ENCODE measurements at regions not wholly inside any gene's neighbourhood (a gene's known extent, or its start where the extent isn't known, plus 50 kb on each side); places are given as distances from the start of the nearest gene placed in this dataset.
"Not testable (repeated sequence)": the region's sequence is repeated elsewhere in the genome, so short reads cannot be mapped to it uniquely, and the experiment has no call there.

DNA sequence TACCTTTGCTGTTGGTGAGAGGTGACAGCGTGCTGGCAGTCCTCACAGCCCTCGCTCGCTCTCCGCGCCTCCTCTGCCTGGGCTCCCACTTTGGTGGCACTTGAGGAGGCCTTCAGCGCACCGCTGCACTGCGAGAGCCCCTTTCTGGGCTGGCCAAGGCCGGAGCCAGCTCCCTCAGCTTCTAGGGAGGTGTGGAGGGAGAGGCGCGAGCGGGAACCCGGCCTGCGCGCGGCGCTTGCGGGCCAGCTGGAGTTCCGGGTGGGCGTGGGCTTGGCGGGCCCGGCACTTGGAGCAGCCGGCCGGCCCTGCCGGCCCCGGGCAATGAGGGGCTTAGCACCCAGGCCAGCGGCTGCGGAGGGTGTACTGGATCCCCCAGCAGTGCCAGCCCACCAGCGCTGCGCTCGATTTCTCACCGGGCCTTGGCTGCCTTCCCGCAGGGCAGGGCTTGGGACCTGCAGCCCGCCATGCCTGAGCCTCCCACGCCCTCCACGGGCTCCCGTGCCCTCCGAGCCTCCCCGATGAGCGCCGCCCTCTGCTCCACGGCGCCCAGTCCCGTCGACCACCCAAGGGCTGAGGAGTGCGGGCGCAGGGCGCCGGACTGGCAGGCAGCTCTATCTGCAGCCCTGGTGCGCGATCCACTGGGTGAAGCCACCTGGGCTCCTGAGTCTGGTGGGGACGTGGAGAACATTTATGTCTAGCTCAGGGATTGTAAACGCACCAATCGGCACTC lies 700.3 kb downstream of the CDH18 start:
- TF ChIP-seq, protein P1, sequence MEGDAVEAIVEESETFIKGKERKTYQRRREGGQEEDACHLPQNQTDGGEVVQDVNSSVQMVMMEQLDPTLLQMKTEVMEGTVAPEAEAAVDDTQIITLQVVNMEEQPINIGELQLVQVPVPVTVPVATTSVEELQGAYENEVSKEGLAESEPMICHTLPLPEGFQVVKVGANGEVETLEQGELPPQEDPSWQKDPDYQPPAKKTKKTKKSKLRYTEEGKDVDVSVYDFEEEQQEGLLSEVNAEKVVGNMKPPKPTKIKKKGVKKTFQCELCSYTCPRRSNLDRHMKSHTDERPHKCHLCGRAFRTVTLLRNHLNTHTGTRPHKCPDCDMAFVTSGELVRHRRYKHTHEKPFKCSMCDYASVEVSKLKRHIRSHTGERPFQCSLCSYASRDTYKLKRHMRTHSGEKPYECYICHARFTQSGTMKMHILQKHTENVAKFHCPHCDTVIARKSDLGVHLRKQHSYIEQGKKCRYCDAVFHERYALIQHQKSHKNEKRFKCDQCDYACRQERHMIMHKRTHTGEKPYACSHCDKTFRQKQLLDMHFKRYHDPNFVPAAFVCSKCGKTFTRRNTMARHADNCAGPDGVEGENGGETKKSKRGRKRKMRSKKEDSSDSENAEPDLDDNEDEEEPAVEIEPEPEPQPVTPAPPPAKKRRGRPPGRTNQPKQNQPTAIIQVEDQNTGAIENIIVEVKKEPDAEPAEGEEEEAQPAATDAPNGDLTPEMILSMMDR (IDR thresholded peaks at IDR 0.05; ENCODE audit: poor library complexity), result not testable (repeated sequence)
- not testable (repeated sequence) for TF ChIP-seq EZH2 (IDR thresholded peaks at IDR 0.05; ENCODE audit: borderline replicate concordance)
